NCI-H69 (cell line): ENCODE measurements at regions not wholly inside any gene's neighbourhood (a gene's known extent, or its start where the extent isn't known, plus 50 kb on each side); places are given as distances from the start of the nearest gene placed in this dataset.

ENCODE experiments used
- DNase-seq: peaks from one replicate; lab custom pipeline; 2025; lab: John Stamatoyannopoulos, UW

DNA sequence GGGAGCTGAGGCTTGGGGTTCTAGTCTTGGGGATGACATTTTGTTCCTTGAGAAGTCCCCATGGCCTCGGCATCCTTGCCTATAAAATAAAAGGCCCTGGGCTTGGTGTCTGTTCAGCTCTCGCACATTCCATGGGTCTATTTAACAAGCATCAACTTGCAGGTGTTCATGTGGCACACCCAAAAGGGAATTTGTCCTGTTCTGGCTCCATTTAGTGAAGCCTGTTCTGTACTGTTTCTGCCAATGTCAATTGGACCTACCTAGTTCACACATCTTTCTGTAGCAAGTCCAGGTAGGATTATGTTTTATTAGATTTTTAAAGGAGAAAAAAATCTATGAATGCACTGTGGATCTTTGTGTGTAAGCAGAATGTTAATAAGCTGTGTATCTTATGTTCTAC is 262.0 kb downstream of the HIVEP2 start:
- DNase-seq: no peak

DNA sequence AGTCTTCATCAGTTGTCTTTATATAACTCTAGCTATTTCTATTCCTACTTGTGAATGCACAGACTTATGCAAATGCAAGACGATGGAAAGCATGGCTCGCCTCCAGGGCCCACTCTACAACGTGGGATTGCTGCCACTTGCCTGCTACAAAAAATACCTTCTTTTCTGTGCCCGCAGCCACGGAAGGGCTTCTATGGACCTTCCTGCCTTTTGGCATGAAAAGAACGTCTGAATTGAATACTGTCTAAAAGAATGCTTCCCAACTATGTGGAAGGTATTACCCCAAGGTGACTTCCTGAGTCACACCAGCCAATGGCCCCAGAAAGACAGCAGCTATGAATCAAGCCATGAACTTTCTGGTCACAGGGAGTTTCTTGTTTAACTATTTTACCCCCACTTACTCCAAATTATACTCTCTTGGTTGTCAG is 261.2 kb downstream of the HIVEP2 start:
- DNase-seq: no peak

DNA sequence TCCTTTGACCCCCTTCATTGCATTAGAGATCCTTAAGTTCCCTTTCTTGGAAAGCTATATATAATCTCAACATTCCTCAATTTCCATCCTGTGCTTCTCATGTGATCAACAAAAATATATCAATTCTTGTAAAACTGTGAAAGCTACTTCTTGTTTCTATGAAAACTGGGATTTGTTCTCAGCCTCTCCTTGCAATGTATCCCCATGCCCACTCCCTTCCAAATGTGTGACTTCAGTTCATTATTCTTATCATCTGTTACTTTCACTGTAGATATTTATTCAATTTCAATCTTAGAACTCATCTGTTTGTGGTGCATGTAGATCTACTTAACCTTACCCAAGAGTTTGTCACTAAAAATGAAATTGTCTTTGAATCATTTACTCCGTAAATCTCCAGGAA is 260.6 kb downstream of the HIVEP2 start:
- DNase-seq: no peak

DNA sequence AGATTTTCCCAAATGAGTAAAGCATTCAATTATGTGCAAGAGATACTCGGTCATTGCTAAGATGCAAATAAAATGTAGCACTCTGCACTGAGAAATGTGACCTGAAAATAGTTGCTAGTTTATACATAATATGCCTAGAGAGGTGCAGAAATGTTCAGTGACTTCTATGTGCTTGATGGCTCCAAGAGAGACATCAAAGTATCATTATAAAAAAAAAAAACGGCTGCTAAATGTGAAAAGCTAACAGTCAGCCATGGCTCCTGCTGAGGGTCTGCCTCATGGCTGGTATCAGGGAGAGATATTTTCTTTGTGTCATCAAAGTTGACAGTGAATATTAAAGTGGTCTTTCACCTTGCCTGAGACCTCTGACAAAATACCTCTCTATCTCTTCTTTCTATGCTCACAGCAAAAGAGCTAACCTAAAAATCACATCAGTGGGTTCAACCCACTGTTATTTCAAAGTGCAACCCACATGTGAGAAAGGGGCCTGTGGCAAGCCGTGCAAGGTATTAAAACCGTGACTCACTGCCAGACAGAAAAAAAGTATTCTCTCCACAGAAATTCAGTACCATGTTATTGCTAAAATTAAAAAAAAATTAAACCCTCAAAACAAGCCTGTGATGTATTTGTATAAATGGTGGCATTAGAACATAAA is 259.0 kb downstream of the HIVEP2 start:
- no peak for DNase-seq

DNA sequence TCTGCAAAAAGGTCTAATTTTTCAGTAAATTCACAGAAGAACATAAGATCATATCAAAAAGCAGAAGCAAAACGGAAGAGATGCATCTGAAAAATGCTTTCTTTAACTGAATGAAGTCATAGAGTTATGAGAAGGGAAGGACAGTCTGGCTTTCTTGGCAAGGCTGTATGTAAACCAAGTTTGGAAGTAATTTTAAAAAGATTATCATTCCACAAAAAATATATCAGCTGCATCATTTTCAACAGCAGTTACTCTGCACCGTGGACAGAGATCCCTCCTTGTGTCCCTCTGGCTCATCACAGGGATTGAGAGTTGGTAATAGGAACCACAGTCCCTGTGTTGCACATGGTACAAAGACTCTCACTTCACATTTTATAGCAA is 258.5 kb downstream of the HIVEP2 start:
- DNase-seq: no peak

DNA sequence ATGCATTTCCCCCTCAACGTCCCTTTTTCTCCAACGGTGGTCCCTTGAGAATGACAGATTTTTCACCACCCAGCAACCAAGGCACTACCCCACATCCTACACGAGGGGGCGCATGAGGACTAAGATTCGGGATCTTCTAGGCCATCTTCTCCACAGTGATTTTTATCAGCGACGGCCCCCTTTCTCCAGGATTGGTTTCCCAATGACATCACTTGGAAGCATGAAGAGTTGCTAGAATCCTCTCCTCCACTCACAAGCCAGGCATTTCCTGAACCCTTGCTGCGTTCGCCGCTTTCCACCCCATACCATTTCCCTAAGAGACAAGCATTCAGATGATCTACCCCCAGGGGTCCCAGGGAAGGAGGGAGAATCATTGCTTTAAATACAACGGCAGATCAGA is 252.0 kb downstream of the HIVEP2 start:
- peak; percentile 64 for DNase-seq

DNA sequence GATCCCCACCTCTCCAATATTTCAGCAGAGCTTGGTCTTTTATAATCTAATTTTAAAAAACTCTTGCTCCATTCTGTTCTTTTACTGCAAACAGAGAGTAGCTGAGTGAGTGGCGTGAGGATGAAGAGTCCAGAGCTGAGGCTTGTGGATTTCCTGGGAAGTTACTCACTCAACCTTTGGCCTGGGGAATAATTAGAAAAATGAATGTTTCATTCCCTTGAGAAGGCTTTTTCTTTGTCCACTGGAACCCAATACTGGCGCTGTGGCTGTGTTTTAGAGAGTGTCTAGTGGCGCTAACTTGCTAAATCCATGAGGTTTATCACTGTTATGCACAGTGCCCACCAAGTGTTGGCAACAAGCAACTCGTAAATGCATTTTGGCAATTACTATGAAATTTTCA is 251.5 kb downstream of the HIVEP2 start:
- no peak for DNase-seq

DNA sequence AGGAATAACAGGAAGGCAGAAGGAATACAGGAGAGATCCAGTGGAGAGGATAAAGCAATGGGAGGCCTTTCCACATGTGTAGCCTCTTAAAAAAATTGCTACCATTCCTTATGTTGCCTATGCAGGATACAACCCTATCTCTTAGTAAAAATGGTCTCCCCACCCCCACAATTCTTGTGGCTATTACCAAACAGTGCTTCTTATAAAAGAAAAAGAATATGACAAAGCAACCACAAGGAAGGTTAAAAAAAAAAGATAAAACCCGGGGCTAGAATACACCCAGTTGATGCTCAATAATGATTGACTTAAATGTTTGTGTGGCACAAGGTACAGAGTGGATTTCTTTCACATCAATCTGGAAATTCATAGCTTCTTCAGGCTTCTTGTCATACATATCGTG is 250.9 kb downstream of the HIVEP2 start:
- no peak for DNase-seq

DNA sequence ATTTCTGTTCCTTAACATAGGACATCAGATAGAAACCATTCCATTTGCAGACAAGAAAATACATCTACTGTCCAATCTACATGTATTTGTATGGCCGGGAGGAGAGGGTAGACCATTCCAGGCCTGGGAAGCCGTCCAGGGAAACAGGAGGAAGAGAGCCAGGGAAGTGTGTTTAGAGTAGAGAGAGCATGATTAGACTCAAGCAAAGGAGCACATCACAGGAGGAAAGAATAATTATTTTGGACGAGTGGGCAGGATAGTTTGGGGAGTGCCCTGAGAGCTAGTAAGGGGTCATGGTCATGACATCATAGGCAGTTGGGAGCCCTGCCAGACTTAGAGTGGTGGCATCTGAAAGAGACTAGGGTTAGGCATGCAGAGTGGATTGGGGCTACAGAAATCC is 250.0 kb downstream of the HIVEP2 start:
- DNase-seq: no peak

DNA sequence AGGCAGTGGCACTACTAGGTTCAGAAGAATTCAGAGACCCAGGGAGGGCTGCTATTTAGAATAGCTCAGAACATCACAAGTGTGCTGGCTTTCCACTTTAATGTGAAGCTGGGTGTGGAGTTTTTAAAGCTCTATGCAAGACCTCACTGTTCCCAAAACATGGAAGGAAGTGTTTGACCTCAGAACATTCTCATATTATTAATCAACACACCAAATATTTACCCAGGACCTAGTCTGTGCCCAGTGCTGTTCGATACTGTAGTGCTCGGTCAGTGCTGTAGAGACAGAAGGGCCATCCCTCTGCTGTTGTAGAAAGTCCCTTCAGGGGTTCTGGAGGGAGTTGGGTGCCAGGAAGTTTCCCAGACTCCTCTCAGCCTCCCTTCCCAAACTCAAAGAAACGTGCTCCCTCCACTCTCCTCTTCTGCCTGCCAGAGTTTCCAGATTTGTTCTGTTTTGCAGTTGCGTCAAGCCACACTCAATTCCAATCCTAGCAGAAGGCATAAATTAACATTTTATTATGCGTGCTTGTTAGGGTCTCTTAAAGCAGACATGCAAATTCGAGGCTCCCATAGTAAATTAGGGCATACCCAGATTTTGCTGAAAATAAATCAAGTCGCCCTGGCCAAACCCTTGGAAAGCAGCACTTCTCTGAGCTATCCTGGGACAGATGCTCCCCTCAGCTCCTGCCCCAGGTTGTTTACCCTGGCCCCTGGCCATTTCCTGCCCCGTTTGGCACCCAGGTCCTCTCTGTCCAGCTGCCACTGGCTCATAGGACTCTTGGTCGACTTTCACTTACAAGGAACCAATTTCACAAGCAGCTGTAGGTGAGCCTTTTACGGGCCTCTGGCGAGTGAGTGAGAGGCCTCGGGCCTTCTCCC is 248.6 kb downstream of the HIVEP2 start:
- no peak for DNase-seq

DNA sequence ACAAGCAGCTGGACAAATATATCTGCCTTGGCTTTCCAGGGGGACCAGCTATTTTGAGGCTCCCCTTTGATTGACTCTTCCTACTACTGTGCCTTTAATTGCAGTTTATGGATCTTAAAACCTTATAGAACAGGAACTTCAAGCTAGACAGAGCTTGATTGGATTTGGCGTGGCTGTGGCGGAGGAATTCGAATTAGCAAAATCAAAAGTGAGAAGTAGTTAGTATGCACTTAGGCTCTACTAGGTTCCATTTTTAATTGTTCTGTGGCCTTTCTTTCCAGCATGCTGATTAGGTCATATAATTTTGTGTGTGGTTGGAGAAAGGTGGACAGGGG is 248.0 kb downstream of the HIVEP2 start:
- DNase-seq: no peak

DNA sequence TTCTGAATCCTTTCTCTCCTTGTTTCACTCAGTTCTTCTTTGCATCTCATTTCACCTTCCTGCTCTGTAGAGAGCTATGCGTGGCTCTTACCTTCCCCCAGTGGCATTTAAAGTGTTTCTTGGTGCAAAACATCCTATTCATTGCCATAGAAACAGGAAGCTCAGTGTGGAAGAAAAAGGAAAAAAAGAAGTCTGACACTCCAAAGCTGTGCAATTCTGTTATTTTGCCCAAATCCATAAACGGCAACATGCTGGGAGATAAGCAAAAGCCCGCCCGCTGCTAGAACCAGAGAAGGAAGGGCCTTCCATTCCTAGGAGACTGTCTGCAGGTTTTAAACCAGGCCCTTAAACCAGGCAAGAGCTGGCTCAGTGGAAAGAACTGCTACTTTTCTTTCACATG is 247.1 kb downstream of the HIVEP2 start:
- DNase-seq: no peak

DNA sequence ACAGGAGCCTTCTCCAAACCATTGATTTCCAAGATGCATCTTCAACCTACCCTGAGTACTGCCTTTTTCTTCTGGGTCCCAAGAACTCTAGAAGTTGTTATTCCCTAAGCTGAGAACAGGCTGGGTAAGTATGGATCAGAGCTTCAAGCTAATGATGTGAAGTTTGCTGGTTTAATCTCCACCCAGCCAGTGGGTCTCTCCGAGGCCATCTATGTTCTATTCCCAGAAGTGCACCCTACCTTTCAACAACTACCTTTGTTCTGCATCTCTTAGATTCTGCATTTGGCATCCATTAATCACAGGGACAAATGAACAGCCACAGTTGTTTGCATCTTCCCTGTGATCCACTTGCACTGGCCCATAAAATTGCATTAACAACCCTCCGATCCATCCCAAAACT is 246.2 kb downstream of the HIVEP2 start:
- no peak for DNase-seq

DNA sequence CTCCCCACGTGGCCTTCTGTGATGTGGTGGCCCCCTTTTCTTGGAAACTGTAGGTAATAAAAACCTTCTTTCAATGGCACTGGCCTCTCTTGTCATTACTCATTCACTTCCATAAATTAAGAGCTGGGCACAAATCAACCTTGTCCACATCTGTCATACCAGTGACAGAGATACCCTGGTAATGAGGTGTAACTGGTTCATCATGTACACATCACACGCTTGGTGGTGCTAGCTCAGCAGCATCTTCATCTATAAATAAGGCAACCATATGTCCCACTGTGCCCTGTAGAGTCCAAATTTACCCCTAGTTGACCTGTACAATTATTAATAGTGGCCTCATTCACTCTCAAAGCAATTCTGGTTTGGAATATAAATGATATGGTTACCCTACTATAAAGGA is 245.6 kb downstream of the HIVEP2 start:
- DNase-seq: no peak

DNA sequence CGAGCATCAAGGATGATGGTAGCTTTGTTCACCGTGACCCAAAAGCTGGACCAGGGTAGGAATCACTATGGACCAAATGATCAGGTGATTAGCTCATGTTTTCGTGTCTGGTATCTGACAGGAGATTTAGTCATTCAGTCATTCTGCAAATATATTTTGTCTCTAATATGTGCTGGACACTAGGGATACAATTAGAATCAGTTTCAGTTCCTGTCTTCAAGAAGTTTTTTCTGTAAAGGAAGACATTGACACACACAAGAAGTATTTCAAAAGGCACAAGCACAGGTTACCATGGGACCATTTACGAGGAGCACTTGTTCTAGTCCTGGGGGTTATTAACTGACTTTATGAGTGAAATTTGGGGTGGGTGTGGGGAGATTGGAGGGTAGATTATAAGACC is 244.9 kb downstream of the HIVEP2 start:
- DNase-seq: no peak

DNA sequence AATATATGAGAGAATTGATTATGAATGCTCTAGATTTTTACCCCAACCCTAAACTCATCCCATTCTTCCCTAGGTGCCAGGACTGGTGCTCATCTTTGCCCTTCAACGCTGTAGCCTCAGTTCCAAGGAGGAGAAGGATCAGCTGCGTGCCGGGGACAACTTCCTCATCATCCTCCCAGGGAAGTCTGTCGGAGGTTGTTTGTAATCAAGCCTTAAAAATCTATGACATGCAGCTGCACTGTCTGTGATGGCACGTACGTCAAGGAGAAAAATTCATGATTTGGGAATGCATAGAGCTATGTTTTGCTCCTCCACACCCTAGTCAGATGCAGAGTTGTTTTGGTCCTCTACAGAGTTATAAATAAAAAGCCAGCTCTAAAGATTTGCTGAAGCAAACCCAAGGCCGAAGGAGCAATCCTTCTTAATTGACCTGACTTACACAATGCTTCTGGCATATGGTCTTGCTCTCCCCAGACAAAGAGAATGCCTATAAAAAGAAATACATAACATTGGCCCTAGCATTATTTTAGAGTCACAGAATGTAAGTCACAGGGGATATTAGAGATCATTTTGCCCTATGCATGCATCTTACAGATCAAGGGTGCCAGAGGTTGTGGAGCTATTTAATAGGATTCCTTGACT is 244.2 kb downstream of the HIVEP2 start:
- DNase-seq: no peak
